Amygdala (tissue), 56 donors: ENCODE measurements at regions not wholly inside any gene's neighbourhood (a gene's known extent, or its start where the extent isn't known, plus 50 kb on each side); places are given as distances from the start of the nearest gene placed in this dataset.

Source experiments
- DNase-seq, 56 donors: peaks; one replicate each; lab custom pipeline; 2025; lab: John Stamatoyannopoulos, UW

DNA sequence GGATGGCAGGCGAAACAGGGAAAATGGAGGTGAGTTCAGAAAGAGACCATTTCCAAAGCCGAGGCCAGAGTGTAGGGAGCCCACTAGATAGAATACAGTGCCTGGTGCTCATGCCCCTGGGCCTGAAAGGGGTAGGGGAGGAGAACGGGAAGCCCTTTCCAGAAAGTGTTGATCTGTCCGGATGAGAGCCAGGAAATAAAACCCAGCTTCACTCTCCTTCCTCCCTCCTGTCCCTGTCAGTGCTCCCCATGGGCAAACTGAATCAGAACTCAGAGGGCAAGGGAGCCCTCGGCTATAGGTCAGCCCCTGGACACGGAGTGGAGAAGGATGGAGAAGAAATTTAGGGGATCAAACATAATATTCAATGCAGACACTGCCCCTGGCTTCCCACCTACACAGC is 57.7 kb upstream of the RPL38 start:
- DNase-seq = no peak

GRCh38 chr17:74146196-74146595 is 57.3 kb upstream of the RPL38 start:
- DNase-seq = no peak

DNA sequence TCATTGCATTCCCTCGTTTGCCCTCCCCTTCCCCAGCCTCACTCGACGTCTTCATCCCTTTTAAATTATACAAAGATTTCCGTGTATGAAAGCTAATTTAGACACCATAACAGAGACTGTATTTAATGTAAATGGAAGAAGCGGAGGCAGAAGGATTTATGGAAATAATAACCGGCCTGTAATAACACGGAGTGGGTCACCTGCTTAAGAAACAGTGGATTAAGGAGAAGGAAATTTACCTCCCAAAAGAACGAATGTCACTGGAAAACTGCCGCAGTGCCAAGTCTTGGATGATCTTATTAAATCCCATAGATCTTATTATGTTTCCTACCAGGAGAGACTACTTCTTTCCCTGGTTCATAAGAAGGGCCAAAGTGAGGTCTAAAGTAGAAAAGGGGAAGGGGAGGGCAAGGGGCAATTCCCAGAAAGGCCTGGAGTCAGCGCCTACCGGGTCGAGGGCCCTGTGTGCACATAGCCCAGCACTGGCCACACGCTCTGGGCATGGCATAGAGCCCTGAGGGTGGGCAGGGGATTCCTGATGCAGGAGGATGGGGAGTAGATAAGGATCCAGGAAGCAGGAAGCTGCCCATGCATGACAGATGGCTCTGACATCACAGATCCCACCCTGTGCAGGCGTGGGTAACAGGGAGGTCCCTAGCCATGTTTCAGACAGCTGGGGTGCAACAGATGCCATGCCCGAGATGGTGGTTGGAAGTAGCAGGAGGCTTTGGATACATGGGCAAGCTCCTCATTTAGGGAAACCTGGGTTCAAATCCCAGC is 56.2 kb upstream of the RPL38 start:
- DNase-seq = no peak

- DNase-seq = no peak
Measured at GRCh38 chr17:74147966-74148365, 55.5 kb upstream of the RPL38 start.

DNA sequence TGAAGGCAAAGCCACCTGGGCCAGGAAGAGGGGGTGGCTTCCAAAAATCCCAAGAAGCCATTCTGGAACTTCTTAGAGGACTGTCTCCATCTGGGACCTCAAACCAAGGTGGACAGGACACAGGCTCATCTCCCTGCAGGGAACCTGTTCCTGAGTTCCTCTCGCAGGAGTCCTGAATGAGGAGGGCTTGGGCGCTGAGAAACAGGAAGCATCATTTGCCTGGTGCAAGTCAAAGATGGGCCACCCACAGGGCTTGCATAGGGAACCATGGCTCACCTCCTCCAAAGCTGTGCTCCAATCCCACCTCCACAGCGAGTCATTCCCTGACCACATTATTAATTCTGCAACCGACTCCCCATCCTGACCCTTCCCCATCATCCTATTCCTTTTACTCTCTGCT is 55.0 kb upstream of the RPL38 start:
- no peak for DNase-seq

GRCh38 chr17:74148901-74149596 is 54.4 kb upstream of the RPL38 start:
- no peak for DNase-seq

DNA sequence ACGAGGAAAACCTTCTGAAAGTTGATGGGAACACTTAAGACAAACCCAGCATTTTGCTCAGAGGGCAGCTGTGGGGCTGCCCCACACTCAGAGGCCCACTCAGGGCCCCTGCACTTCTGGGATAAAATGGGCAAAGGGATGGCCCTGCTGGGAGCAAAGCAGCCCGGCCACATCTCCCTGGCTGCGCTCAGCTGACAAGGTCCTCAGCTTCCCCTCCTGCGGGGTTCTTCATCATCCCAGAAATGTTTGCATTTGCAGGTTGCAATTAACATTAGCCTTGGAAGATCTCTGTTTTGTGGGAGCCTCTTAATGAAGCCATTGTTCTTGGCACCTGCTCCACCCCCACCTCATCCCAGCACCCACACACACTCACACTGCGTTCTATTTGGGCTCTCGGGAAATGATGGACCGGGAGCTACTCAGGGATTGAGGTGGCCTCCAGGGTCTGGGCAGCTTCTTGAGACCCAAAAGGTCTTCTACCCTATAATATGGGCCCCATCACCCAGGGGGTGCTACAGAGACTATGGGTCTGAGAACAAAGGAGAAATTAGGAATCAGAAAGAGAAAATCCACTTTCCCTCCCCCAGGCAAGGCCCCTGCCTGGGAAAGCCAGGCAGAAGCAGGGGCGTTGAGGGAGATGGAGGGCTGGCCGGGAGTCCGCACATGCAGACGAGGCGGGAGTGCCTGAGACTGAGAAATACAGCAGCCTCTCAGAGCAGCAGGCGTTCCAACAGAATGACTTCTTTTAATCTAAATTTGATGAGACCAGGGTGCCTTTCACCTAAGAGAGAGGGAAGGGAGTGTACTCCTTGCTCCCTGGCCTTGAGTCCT is 53.7 kb upstream of the RPL38 start:
- no peak for DNase-seq

GRCh38 chr17:74150428-74151025 is 53.0 kb upstream of the RPL38 start:
- no peak for DNase-seq

- no peak for DNase-seq
Measured at GRCh38 chr17:74151551-74152315, 51.7 kb upstream of the RPL38 start.

DNA sequence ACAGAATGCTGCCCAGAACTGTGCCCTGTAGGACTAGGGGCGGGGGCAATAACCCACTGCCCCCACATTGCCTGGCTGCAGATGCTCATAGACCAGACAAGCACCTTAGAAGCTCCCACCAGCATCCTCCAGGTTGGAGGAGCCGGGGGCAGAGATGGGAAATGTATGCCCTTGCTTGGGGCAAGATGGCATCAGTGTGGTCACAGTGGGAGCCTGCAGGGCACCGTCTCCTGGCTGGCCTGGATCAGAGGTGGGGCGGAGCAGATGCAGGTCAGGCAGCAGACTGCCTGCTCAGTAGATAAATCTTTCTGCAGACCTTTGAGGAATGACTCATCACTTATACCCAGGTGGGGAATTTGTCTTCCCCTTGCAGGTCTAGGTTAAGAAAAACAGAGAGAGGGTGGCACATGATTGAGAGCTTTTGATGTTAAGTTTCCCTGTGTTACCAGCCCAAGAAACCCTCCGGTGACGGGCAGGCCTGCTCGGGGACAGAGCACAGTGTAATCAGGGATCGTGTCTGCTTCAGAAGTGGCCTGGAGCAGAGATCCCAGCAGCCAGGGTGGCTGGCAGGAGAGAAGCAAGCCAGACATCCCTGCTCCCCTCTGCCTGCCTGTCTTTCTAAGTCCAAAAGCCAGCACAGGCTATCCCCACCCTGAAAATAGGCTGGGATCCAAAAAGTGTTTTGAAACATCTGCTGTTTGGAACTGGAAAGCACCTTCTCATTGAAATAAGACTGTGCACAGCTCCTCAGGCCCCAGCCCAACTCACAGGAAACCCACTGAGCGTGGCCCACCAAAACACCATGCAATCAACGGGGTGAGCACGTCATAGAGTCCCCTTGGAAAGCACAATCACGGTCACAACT is 50.7 kb upstream of the RPL38 start:
- no peak for DNase-seq

GRCh38 chr17:74153456-74153810 is 50.0 kb upstream of the RPL38 start:
- DNase-seq = no peak
